SH-SY5Y (cell line): ENCODE measurements at regions not wholly inside any gene's neighbourhood (a gene's known extent, or its start where the extent isn't known, plus 50 kb on each side); places are given as distances from the start of the nearest gene placed in this dataset.

Source experiments
- GATA2 ChIP-seq: IDR thresholded peaks from 2 replicates; pipeline ENCODE4 v1.6.1; 2011; ENCODE audit warnings: mild to moderate bottlenecking, low read depth, low read length
- GATA3 ChIP-seq: IDR thresholded peaks from 2 replicates; pipeline ENCODE4 v1.6.1; 2011; ENCODE audit warnings: low read depth, mild to moderate bottlenecking, low read length, moderate library complexity

- TF ChIP-seq GATA3 (no peak), GATA2 (no peak)
Observed at GRCh38 chr5:74017786-74018211, 391.8 kb downstream of the ARHGEF28 start.
